COLO668 (cell line): ENCODE measurements at regions not wholly inside any gene's neighbourhood (a gene's known extent, or its start where the extent isn't known, plus 50 kb on each side); places are given as distances from the start of the nearest gene placed in this dataset.
"Not testable (repeated sequence)": the region's sequence is repeated elsewhere in the genome, so short reads cannot be mapped to it uniquely, and the experiment has no call there.

Experiments
- DNase-seq: peaks from one replicate; lab custom pipeline; 2025; ENCODE audit not compliant: unreplicated experiment; lab: John Stamatoyannopoulos, UW

- no peak for DNase-seq
These were observed 105.0 kb downstream of the OTUD1 start for GRCh38 chr10:23543691-23544380.

- not testable (repeated sequence) for DNase-seq
These were observed 107.0 kb downstream of the OTUD1 start for GRCh38 chr10:23545866-23546265.

- no peak for DNase-seq
These were observed 118.0 kb downstream of the OTUD1 start for GRCh38 chr10:23556727-23557440.

GRCh38 chr10:23557777-23558176 is 118.9 kb downstream of the OTUD1 start:
- DNase-seq = no peak

- no peak for DNase-seq
These were observed 119.5 kb downstream of the OTUD1 start for GRCh38 chr10:23558361-23558799.

- DNase-seq = no peak
These were observed 130.1 kb downstream of the OTUD1 start for GRCh38 chr10:23568996-23569395.

GRCh38 chr10:23571884-23572283 is 133.0 kb downstream of the OTUD1 start:
- no peak for DNase-seq

- DNase-seq = no peak
These were observed 143.1 kb downstream of the OTUD1 start for GRCh38 chr10:23581906-23582450.

- no peak for DNase-seq
These were observed 145.5 kb downstream of the OTUD1 start for GRCh38 chr10:23584396-23584795.

GRCh38 chr10:23585186-23585585 is 146.3 kb downstream of the OTUD1 start:
- no peak for DNase-seq

- DNase-seq = no peak
These were observed 146.8 kb downstream of the OTUD1 start for GRCh38 chr10:23585666-23586065.

- DNase-seq = not testable (repeated sequence)
These were observed 156.4 kb downstream of the OTUD1 start for GRCh38 chr10:23595278-23595677.

- no peak for DNase-seq
These were observed 165.7 kb downstream of the OTUD1 start for GRCh38 chr10:23604613-23605012.

- no peak for DNase-seq
These were observed 167.6 kb downstream of the OTUD1 start for GRCh38 chr10:23606456-23606855.

- no peak for DNase-seq
These were observed 170.1 kb downstream of the OTUD1 start for GRCh38 chr10:23608926-23609325.

GRCh38 chr10:23610626-23611307 is 171.9 kb downstream of the OTUD1 start:
- DNase-seq = no peak

GRCh38 chr10:23611308-23612029 is 172.6 kb downstream of the OTUD1 start:
- DNase-seq = no peak

GRCh38 chr10:23613900-23614299 is 175.0 kb downstream of the OTUD1 start:
- DNase-seq = no peak

GRCh38 chr10:23614483-23614882 is 175.6 kb downstream of the OTUD1 start:
- no peak for DNase-seq

- DNase-seq = no peak
These were observed 191.5 kb downstream of the OTUD1 start for GRCh38 chr10:23630376-23630775.

GRCh38 chr10:23630885-23631284 is 192.0 kb downstream of the OTUD1 start:
- no peak for DNase-seq
